Tibial artery (tissue), 4 donors: ENCODE measurements at regions not wholly inside any gene's neighbourhood (a gene's known extent, or its start where the extent isn't known, plus 50 kb on each side); places are given as distances from the start of the nearest gene placed in this dataset.

ENCODE experiments used
- DNase-seq, 2 donors: peaks; one replicate each; pipeline ENCODE4 v3.0.0-alpha.2; 2019
- H3K27ac ChIP-seq, 2 donors: fragments of 200-600 bp; sonication (generic) in 1 of 2; 1 replicate in 1 of 2; 2 replicates in 1 of 2; pipeline ENCODE4 v1.5.1; 2018 to 2019; ENCODE audit warnings: mild to moderate bottlenecking in 1 of 2
- H3K27me3 ChIP-seq, 2 donors: fragments of 200-600 bp; sonication (generic) in 1 of 2; one replicate each; pipeline versions ENCODE4 v1.5.1 to v1.6.0; 2016 to 2019
- H3K36me3 ChIP-seq, 3 donors: fragments of 200-600 bp; sonication (generic) in 2 of 3; one replicate each; pipeline ENCODE4 v1.5.1; 2016 to 2019; ENCODE audit warnings: mild to moderate bottlenecking in 2 of 3
- H3K4me1 ChIP-seq, 4 donors: fragments of 200-600 bp; sonication (generic) in 2 of 4; 1 replicate in 3 of 4; 2 replicates in 1 of 4; pipeline ENCODE4 v1.5.1; 2016 to 2019
- H3K4me3 ChIP-seq, 2 donors: fragments of 200-600 bp; sonication (generic) in 1 of 2; 1 replicate in 1 of 2; 2 replicates in 1 of 2; pipeline ENCODE4 v1.5.1; 2018 to 2019; ENCODE audit warnings: mild to moderate bottlenecking in 2 of 2
- H3K9me3 ChIP-seq, 3 donors: fragments of 200-600 bp; sonication (generic) in 1 of 3; one replicate each; pipeline ENCODE4 v1.5.1; 2016 to 2019
- intact Hi-C: fragments of 100-400 bp; cut with DNase I; formaldehyde crosslinking; loops from one replicate; pipeline ENCODE4 v1.15.0; 2023; ENCODE audit warnings: low total_unique reads
- TF ChIP-seq, protein P1 (sequence below), 2 experiments: fragments of 200-600 bp in 1 of 2; fragments of 450-650 bp in 1 of 2; IDR thresholded peaks; one replicate each; pipeline ENCODE4 v1.5.1; 2017 to 2019; ENCODE audit warnings: antibody characterized with exemption in 2 of 2, mild to moderate bottlenecking in 1 of 2, moderate library complexity in 1 of 2

GRCh38 chr6:97726378-97726777 is 443.4 kb upstream of the MMS22L start:
- intact Hi-C loops, result no loop called here
- TF ChIP-seq, protein P1, sequence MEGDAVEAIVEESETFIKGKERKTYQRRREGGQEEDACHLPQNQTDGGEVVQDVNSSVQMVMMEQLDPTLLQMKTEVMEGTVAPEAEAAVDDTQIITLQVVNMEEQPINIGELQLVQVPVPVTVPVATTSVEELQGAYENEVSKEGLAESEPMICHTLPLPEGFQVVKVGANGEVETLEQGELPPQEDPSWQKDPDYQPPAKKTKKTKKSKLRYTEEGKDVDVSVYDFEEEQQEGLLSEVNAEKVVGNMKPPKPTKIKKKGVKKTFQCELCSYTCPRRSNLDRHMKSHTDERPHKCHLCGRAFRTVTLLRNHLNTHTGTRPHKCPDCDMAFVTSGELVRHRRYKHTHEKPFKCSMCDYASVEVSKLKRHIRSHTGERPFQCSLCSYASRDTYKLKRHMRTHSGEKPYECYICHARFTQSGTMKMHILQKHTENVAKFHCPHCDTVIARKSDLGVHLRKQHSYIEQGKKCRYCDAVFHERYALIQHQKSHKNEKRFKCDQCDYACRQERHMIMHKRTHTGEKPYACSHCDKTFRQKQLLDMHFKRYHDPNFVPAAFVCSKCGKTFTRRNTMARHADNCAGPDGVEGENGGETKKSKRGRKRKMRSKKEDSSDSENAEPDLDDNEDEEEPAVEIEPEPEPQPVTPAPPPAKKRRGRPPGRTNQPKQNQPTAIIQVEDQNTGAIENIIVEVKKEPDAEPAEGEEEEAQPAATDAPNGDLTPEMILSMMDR (IDR thresholded peaks at IDR 0.05), result no peak
- Histone ChIP-seq H3K27ac (no peak overlapping the region), H3K4me1 (no peaks in the 10 kb centered on the region), H3K9me3 (no peaks in the 10 kb centered on the region), H3K36me3 (no peaks in the 10 kb centered on the region), H3K4me3 (no peak overlapping the region), H3K27me3 (no peaks in the 10 kb centered on the region)
- no peak for DNase-seq

DNA sequence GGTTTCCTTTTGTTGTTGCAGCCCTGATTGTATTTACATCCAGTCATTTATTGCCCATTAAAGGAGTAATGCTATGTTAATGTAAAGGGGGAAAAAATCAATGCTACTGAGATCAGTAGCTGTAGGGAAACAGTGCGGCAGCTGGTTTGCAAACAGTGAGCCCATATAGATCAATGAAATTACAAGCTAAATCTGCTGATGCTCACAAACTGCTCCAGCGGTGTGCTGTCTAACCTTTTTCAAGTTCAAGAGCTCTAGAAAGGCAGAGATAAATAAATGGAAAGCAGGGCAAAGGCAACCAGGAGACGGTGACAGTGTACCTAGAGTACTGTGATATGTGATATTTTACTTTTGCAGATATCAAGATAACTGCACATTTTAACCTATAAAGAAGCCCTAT is 449.0 kb upstream of the MMS22L start:
- DNase-seq, result no peak
- Histone ChIP-seq H3K36me3 (no peaks in the 10 kb centered on the region), H3K4me1 (no peaks in the 10 kb centered on the region), H3K4me3 (no peak overlapping the region), H3K9me3 (no peaks in the 10 kb centered on the region), H3K27ac (no peak overlapping the region), H3K27me3 (no peaks in the 10 kb centered on the region)
- intact Hi-C loops, result no loop called here
- TF ChIP-seq, protein P1 (IDR thresholded peaks at IDR 0.05), result no peak

DNA sequence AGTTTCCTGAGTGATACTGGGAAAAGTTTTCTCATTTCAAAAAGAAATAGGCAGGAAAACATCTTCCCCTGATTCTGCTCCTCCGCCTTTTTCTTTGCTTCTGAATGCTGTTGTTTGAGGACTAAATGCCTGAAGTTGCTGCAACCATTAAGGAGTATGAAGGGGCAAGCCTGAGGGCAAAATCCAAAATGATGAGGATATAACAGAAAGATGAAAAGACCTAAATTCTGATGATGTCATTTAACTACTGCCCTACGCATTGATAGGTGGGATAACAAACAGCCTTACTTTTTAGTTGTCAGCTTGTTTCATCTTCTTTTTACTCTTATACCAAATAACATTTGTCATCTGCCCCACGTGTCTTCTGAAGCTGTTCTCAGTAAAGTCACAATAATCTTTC is 474.6 kb upstream of the MMS22L start:
- Histone ChIP-seq H3K4me3 (no peak overlapping the region), H3K36me3 (no peaks in the 10 kb centered on the region), H3K27ac (no peak overlapping the region), H3K27me3 (no peaks in the 10 kb centered on the region), H3K9me3 (no peaks in the 10 kb centered on the region), H3K4me1 (no peaks in the 10 kb centered on the region)
- intact Hi-C loops, result no loop called here
- DNase-seq, result no peak
- TF ChIP-seq, protein P1 (IDR thresholded peaks at IDR 0.05), result no peak

GRCh38 chr6:97765461-97765860 is 482.4 kb upstream of the MMS22L start:
- H3K27me3 ChIP-seq, result no peaks in the 10 kb centered on the region
- no peak overlapping the region for H3K4me3 ChIP-seq
- no peaks in the 10 kb centered on the region for H3K4me1 ChIP-seq
- H3K36me3 ChIP-seq, result no peaks in the 10 kb centered on the region
- H3K27ac ChIP-seq, result no peak overlapping the region
- H3K9me3 ChIP-seq, result no peaks in the 10 kb centered on the region
- no peak for DNase-seq
- intact Hi-C loops, result no loop called here
- TF ChIP-seq, protein P1 (IDR thresholded peaks at IDR 0.05), result no peak

DNA sequence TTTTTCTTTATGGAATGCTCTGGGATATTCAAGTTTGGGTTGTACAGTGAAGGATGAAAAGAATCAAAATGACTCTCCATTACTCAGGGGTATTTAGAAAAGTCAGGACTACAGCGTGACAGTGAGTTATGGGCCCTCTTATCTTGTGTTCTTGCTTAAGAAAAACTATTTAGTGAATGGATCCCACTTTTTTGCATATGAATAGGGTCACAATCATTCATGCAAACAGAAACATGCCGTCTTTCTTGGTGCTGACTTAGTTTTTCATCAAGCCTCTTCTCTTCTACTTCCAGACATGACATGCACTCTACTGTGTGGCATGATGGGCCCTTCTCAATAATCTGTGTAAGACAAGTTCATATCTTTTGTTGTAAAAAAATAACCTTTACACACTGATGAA is 488.4 kb upstream of the MMS22L start:
- Histone ChIP-seq H3K4me3 (no peak overlapping the region), H3K4me1 (no peaks in the 10 kb centered on the region), H3K27me3 (no peaks in the 10 kb centered on the region), H3K9me3 (no peaks in the 10 kb centered on the region), H3K27ac (no peak overlapping the region), H3K36me3 (no peaks in the 10 kb centered on the region)
- TF ChIP-seq, protein P1 (IDR thresholded peaks at IDR 0.05), result no peak
- DNase-seq, result no peak
- intact Hi-C loops, result no loop called here

DNA sequence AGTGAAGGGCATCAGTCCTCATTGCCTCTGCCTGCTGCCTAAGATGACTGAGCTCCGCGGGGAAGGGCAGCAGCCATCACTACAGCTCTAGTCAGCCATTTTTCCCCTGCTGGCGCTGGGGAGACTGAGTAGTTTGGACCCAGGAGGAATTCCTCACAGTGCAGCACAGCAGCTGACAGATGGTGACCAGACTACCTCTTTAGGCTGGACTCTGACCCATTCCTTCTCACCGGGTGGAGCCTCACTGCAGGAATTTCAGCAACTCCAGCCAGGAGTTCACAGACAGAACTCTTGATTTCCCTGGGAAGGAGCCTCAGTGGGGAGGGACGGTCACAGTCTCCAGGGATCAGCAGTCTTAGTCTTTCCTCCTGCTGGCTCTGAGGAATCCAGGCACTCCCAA is 492.0 kb upstream of the MMS22L start:
- Histone ChIP-seq H3K4me1 (no peaks in the 10 kb centered on the region), H3K36me3 (no peaks in the 10 kb centered on the region), H3K27me3 (no peaks in the 10 kb centered on the region), H3K27ac (no peak overlapping the region), H3K9me3 (no peaks in the 10 kb centered on the region), H3K4me3 (no peak overlapping the region)
- TF ChIP-seq, protein P1 (IDR thresholded peaks at IDR 0.05), result no peak
- DNase-seq, result no peak
- intact Hi-C loops, result no loop called here
